GM19452 (cell line): ENCODE measurements at regions not wholly inside any gene's neighbourhood (a gene's known extent, or its start where the extent isn't known, plus 50 kb on each side); places are given as distances from the start of the nearest gene placed in this dataset.

Source experiments
- ATAC-seq: cut with Tn5 transposase; IDR thresholded peaks from one replicate; pipeline ENCODE4 v1.9.1; 2021; ENCODE audit not compliant: unreplicated experiment

DNA sequence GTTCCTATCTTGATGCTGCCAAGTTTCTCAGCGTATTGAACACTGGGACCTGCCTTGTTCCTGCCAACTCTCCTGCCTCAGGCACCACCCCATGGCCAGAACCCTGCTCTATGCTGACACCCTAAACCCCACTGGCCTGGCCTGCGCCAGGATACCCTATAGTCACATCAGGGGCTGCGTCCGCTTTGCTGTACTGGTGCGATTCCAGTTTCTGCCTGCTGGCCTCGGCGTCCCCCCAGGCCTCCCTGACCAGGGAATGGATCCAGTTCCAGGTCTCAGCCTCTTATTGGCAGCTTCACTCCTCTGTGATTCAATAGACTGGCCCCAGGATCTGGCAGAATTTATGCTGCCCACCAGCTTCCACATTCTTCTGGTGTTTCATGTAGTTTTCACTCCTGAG, 55.0 kb downstream of the GPR6 start:
- ATAC-seq, result no peak

DNA sequence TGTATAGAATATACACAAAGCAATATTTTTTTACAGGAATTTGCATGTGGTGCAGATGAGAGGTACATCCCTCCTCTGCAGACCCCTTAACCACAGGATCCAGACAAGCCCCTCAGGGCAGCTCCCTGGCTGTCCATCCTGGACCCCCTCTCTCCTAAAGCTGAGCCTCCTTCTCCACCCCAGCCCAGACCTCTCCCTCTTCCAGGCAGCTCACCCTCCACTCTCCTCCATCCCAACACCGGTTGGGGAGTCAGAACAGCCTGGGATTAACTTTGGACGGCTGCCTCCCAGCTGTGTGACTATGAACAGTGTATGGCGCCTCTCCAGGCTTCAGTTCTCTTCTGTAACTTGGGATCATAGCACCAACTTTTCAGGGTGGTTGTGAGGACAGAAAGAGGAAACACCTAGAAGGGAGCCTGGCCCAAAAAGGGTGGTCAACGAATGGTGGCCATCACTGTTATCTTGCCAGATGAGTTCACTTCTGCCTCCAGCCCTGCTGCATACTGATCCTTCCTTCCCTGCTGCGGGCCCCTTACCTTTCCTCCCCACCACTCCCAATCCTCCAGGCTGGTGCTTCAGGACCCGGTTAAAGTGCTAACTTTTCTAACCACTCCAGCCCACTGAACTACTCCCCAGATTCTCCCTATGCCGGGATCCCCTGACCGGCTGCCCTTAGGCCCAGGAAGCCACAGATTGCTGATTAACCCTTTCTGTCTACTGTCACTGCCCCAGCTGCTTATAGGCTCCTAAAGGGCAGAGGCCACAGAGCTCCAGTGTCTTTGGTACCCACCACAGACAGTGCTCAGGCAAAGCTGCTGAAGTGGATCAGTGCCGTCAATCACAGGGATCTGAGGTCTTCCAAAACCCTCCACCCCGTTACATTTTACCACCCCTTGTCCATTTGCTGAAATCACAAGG, 55.9 kb downstream of the GPR6 start:
- no peak for ATAC-seq

DNA sequence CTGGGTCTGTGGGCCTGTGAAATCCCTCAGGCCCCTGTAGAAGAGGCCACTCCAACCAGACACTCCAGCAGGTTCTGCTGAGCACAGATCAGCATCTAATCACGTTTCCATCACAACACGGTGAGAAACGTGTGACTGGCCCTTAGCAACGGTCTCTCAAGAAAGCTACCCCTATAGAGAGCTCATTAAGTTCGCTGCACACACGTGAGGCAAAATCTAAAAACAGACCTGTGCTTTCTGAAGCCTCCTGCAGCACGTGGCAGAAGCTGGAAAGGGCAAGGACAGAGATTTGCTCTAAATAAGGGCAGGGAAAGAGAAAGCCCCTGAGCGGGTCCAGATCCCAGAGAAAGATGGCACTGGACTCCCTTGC, 56.5 kb downstream of the GPR6 start:
- ATAC-seq, result no peak

DNA sequence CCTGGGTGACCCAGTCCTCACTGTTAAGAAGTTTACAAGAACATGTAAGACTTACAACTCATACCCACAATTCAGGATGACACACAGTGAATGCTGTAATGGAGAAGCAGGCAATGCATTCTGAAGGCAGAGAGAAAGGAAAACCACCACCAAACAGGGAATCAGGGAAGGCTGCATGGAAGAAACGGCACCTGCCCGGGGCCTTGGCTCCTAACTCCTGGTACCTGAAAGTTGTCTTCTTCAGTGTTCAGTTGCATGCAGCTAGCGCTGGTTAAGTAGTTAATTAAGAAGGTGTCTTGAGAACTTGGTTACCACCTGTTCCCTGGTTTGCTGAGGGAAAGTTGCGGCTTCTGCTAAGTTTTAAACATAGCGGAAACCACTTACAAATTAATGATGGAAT, 57.2 kb downstream of the GPR6 start:
- no peak for ATAC-seq

DNA sequence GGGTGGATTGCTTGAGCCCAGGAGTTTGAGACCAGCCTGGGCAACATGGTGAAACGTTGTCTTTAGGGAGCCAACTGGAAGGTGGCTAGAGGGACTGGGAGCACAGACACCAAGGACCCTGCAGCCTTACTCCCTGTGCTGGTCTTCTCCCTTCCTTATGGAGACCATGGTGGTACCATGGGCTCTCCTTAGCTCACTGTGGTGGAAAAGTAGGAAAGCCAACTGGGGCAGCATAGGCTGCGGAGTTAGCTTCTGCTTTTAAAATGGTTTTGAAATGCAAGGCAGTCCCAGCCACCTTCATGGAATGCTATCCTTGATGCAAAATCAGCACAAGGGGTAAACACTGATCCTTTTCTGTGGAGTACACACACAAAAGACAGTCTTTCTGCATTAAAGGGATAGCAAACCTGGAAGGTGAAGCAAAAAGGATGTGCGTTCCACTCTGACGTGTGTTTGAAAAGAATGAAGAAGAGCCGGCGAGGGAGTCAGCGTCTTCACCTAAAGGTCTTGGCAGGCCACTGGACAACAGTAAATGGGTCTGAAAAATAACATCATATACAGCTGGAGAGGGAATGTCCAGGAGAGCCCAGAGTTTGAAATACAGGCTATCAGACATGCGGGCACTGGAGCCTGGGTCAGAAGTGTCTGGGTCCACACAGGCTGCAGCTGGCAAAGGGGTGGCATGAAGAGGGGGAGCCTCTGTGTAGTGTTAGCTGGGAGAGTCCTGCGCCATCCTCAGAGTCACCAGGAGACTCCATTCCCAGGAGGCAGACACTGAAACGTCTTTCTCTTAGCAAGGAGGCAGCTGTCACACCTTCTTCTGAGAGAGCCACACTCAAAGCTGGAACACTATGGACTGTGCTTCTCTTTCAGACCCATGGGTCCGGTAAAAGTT, 58.5 kb downstream of the GPR6 start:
- ATAC-seq, result no peak

DNA sequence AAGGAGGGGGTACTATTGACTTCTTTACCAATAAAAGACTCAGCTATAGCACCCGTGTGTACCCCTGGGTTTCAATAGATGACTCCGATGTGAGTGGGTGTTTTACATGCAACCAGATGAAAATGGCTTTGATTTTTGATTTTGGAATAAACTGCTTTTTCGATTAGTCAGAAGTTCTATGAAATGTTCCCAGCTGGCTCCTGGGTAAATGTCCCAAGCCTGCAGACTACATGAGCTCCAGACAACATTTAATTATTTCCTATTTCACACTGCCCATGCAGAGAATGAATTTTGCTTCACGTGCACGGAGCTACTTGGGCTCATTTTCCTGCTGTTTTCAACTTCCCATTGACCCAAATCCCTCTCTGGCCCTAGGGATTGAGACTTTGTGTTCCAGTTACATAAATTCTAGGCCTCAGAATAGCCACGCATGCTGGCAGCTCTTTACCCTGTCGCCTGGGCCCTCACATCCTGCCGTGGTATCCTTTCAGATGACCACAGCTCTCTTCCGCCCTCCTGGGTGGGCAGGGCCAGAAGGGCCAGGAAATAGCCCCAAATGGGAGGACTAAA, 59.7 kb downstream of the GPR6 start:
- no peak for ATAC-seq

DNA sequence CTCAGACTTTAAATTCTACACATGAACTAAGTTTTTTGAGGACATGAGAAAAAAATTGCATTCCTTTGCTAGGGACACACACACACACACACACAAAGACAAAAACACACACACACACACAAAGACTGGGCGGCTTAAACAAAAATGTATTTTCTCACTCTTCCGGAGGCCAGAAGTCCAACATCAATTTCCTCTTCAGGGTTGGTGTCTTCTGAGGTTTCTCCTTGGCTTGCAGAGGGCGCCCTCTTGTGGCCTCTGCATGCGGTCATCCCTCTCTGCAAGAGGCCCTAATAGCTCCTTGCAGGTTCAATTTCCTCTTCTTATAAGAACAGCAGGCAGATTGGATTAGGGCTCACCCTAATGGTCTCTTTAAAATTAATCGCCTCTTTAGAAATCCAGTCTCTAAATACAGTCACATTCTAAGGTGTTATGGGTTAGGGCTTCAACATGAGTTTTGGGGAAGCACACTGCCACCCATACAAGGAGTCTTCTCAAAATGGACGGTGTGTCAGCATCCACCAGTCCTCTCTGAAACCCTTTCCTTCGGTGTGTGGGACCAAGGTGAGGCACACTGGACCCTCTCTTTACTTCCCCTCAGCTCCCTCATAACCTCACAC, 61.4 kb downstream of the GPR6 start:
- peak; percentile 89 for ATAC-seq

DNA sequence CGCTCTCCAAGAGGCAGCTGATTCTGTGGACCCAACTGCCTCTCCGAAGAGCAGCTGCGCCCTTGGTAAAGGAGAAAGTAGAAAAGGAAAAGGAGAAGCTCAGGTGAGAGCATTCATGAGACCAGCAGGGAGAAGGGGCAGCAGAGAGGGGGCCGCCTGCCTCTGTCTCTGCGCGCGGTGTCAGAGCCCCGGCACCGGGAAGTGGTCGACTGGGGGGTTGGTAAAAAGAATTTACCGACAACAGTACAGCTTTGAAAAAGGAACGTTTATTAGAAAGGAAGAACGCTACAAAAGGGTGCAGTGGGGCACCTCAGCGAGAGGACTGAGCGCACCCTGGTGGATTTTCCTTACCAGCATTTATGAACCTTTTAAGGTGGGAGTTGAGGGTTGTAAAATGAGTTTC, 61.9 kb downstream of the GPR6 start:
- ATAC-seq, result peak; percentile 46

DNA sequence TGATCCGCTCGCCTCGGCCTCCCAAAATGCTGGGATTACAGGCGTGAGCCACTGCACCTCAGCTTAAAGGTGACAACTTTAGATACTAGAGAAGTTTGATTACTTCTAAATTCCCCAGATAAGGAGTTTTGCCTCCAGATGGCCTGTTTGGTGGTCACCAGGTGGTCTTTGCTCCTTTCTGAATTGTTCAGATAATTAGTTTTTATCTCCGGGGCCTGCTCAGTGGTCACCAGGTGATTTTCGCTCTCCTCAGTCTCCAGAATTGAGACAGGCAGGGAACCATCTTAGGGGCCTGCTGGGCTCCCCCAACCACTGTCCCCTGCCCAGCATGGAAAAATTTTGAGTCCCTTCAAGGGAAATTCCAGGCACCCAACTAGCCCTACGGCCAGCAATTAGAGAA, 62.6 kb downstream of the GPR6 start:
- no peak for ATAC-seq

DNA sequence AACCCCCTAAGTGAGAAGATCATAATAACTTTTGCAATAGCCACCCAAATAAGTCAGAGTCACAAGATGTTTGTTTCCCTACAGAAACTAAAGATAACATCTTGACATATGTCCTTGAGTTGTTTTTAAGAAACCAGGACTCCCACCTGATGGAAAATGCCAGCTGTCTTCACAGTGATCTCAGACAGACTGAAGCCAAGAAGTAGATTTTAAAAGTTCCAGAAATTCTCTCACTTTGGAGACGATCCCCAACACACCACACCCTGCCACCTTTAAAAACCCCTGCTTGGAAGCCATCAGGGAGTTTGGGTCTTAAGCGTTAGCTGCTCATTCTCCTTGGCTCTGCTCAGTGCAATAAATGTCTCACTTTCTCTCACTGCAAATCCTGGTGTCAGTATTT, 63.0 kb downstream of the GPR6 start:
- ATAC-seq, result no peak

DNA sequence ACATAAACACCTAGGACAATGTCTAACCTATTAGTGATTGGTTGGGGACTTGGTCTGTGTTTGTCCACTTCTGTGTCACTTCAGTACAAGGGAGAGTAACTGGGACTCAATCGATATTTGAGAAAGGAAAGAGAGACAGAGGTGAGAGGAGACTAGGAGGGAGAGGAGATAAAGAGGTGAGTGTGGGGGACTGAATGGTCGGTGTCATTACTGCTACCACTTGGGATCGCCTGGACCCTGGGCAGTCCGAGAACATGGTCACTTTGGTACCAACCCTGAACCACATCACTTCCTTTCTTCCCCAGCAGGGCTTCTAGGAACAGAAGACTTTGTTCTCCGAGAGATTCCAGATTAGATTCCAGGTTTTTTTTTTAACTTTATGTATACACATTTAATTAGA, 63.7 kb downstream of the GPR6 start:
- no peak for ATAC-seq

DNA sequence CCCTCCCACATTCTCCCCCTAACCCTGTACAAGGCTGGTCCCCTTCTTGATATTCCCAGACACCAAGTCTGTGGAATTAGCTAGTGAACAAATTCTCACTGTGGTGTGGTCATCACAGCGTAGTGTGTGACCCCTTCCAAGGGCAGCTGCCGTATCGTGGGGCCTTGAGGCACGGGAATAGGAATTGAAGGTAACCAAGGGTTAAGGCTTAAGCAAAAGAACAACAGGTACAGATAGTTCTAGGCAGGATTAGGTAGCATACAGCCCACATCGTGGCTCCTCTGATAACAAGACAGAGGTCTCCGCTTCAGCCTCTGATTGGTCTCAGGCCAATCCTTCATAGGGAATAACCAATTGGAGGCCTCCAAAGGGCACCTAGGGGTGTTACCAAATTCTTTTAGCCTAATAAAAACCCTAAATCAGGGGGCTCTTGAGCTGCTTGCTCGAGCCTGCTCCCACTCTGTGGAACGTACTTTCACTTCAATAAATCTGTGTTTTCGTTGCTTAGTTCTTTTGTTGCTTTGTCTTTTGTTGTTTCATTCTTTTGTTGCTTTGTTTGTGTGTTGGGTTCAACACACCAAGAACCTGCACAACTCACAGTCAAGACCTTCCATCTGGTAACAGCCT, 64.7 kb downstream of the GPR6 start:
- no peak for ATAC-seq

DNA sequence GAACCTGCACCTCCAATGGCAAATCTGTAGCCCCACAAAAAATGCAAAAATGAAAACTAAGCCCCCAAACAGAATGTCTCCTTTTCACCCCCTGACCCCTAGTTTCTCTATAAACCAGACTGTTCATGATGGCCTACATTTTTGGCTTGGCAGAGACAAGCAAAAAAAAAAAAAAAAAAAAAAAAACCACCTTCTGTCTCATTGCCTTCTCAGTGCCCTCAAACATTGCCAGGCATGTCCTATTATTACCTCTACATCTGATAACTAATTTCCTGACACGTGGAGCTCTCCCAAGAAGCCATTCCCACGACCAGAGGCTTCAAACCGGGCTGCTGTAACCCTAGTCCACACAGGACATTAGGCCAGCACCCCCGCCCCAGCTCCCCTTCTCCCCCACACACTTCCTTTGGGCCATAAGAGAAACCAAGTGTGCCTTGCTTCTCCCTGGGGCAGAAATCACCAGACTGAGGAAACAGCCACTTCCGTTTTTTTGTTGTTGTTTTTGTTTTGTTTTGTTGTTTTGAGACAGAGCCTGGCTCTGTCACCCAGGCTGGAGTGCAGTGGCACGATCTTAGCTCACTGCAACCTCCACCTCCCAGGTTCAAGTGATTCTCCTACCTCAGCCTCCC, 65.4 kb downstream of the GPR6 start:
- no peak for ATAC-seq

DNA sequence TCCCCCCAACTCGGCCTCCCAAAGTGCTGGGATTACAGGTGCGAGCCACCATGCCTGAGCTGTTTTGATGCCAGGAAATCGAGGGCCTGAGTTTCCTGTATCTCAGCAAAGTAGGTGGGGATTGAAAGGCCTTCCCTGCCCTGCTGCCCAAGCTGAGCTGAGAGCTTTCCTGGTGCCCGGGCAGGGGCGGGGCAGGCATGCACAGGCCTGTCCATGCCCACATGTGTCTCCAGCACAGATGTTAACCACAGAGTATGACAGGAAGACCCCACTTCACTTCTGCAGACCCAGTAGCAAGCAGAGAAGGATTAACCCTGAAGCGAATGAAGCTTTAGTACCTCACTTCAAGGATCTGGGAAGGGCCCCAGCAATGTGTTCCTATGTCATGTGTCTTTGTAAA, 66.0 kb downstream of the GPR6 start:
- no peak for ATAC-seq

DNA sequence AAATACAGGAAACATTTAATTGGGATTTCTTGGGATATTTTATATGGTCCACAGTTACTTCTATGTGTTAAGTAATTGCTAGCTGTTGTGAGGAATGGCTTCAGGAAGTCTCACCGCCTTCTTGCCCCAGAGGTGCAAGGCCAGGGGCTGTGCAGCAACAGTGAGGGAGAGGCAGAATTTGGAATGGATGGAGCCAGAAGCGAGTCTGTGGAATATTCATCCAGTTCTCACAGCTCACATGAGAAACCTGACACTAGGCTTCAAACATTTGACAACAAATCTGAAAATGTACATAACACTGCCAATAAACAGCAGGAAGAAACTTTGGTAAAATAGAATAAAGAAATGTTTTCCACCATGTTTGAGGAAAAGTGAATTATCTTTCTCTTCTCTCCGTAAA, 66.5 kb downstream of the GPR6 start:
- ATAC-seq, result no peak

DNA sequence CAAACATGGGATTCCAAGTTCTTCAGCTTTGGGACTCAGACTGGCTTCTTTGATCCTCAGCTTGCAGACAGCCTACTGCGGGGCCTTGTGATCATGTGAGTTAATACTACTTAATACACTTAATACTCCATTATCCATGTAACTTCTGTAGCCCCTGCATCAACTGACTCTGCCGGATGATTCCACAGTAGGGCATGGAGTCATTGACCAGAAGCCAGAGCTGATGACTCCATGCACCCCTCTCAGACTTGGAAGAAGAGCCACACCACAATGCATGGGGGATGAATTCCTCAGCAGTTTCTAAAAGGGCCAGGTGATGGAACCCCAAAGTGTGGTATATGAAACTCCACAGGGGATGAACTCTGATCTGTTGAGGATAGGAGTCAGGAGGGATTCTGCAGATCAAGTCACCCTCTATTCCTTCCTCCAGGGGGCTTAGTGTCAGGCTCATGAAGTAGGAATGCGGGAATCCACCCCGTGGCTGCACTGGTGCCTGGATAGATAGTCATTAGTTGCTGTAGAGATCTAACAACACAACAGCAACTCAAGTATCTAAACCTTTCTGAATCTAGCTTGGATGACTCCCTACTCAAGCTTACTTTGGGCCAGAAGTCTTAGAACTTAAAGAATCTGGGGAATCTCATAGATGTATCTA, 70.2 kb downstream of the GPR6 start:
- no peak for ATAC-seq

DNA sequence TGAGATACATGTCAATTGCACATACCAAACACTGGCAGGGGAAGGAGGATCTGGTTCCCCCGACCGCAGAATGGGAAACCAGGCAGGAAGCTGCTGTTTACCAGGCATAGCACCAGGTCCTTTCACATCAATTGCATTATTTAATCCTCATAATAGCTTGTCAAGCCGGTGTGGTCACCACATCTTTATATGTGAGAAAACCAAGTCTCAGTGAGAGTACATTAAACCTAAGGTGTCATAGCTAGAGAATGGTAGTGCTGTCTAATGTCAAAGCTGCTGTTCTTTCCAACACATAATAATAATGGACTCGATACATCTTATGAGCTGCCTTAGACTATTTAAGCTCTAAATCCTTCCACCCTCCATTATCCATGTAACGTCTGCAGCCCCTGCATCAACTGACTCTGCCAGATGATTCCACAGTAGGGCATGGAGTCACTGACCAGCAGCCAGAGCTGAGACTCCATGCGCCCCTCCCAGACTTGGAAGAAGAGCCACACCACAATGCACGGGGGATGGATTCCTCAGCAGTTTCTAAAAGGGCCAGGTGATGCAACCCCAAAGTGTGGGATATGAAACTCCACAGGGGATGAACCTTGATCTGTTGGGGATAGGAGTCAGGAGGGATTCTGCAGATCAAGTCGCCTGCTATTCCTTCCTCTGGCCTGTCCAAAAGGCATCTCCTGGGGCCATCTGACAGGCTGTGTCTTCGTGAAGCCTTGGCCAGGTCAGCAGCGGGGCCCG, 71.8 kb downstream of the GPR6 start:
- no peak for ATAC-seq
